Hindlimb muscle (tissue), 1 donor: ENCODE measurements at regions not wholly inside any gene's neighbourhood (a gene's known extent, or its start where the extent isn't known, plus 50 kb on each side); places are given as distances from the start of the nearest gene placed in this dataset.
"Not testable (repeated sequence)": the region's sequence is repeated elsewhere in the genome, so short reads cannot be mapped to it uniquely, and the experiment has no call there.

ENCODE experiments used
- DNase-seq: peaks from one replicate; pipeline ENCODE4 v3.0.0-alpha.2; 2013

DNA sequence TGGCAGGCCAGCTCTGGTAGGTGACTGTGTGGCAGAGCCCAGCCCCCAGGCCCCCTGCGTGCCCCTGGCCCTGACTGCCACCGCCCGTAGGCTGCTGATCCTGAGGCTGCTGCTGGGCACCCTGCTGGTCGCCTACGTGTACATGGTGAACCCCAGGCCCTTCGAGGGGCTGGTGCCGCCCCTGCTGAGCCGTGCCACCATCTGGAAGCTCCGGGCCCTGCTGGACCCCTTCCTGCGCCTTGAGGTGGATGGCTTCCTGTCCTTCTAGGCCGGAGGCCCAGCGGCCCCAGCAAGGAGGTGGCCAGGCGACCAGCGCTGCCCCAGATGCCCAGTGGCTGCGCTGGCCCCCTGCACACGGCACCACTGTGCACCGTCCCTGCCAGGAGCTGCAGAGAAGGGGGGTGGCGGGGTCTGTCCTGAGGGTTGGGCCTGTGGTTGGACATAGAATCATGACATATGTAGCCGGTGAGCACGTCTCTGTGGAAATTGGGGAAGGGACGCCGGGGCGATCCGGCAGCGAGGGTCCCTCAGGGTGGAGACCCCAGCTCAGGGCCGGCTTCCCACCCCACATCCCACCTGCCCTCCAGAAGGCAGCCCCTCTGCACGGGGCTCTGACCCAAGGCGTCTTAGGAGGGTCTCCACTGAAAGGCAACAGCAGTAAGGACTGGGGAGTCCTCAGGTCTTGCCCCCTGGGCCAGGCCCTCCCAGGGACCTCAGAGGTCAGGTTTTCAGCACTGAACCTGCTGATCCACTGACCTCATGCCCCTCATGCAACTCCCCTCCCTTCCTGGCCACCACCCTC lies 185.4 kb downstream of the IGLL1 start:
- DNase-seq, result no peak

DNA sequence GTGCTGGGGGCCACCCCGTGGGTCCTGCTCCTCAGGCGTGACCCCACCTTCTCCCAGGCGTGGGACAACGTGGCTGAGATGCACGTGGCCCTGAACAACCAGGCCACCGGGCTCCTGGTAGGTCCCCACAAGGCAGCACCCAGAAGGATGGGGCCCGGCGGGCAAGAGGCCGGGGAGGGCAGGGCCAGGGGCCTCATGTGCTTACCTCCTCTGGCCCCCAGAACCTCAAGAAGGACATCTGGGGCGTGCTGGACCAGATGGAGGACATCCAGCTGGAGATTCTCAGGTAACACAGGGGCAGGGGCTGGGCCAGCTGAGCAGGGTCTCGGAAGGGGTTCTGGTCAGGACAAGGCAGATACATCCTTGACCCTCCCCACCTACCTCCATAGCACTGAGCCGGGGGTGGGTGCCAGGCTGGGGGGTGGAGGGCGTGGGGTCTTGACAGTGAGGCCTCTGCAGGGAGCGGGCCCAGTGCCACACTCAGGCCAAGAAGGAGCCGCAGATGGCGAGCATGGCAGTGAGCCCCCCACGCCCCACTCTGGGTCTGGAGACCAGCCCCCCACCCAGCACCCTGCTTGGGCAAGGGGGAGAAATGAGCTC lies 186.3 kb downstream of the IGLL1 start:
- no peak for DNase-seq

DNA sequence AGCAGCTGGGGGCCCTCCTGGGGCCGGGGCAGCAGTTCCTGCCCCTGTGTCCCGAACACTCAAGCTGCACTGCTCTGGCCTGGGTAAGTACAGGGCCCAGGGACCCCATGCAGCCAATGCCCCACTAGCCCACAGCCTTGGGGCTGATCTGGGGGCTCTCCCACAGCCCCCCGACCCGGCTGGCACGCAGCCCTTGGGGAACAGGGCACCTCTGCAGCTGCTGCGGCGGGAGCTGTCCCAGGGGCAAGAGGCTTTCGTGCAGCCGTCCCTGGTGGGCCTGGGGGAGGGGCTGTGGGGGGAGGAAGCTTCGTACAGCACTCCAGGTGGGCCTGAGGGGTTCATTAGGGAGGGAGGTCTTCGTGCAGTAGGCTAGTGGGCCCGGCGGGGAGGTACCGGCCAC lies 186.9 kb downstream of the IGLL1 start:
- not testable (repeated sequence) for DNase-seq

DNA sequence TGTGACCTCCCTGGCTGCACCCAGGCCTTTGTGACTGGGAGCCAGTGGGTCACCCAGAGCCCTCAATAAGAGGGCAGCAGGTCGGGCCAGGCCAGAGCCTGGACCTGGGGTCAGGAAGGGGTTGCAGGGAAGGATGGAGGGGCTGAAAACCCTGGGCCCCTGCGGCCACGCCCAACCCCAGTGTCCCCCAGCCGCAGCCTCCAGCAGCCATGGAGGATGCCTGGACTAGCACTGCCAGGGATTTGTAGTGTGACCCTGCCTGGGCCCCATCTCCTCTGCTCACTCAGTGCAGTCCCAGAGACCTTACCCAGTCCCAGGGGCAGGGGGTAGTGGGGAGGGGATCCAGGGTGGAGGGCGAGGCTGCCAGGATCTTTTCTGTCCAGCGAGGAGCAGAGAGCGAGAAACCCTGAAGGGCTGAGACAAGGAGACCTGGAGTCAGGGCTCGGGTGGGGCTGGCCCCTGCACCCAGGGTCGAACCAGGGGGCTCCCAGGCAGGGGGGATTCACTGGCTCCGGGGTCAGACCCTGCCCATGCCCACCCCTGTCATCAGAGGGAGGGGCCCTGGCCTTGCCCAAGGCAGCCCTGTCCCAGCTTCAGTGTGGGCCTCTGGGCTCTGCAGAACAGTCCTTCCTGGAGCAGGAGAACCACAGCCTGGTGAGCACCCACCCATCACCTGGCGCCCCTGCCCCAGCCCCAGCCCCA lies 187.5 kb downstream of the IGLL1 start:
- DNase-seq, result no peak

DNA sequence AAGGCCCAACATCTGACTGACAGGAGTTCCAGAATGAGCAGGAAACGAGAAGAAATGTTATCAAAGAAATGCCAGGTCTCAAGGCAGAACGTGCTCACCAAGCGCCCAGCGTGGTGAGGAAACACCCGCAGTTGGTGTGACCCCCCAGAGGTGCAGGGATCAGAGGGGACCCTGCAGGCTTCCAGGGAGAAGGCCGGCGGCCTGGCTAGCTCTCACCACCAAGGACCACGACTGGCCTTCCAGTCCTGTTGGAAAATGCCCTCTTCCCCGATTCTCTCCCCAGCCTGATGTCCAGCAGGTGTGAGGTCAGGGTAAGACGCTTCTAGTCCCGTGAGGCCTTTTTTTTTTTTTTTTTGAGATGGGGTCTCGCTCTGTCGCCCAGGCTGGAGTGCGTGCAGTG lies 189.1 kb downstream of the IGLL1 start:
- no peak for DNase-seq

- no peak for DNase-seq
Measured at GRCh38 chr22:23389271-23390071, 190.6 kb downstream of the IGLL1 start.

- DNase-seq, result no peak
Measured at GRCh38 chr22:23388517-23388890, 191.6 kb downstream of the IGLL1 start.

DNA sequence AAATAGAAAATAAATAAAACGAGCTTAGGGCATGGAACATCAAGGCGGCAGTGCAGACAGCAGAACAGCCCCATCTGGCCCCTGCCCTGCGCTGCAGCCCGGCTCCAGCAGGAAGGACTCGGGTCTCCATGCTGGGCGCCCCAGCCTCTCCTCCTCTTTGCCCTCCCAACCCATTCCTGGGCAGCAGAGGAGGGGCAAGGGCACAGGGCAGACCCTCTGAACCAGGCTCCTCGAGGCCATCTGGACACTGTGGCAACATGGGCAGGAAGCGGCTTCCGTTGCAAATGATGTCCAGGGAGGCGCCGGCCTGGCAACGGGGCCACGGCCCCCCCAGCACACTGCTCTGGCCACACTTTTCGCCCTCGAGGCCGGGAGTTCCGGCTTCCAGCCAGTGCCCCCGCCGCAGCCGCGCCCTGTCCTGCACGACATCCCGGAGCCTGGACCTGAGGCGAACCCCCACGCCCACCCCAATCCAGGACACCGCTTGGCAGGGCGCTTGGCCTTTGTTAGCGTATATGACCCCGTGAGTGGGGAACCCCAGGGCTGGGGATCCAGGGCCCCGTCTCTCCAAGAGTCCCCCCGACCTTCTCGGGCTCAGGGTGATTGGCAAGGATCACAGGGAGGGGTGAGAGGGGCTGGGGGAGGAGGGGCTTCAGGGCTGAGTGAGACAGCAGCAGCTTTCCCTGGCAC lies 192.1 kb downstream of the IGLL1 start:
- DNase-seq, result no peak

GRCh38 chr22:23386822-23387580 lies 193.1 kb downstream of the IGLL1 start:
- no peak for DNase-seq

- peak; percentile 75 for DNase-seq
Measured at GRCh38 chr22:23385678-23386631, 194.1 kb downstream of the IGLL1 start.

- DNase-seq, result no peak
Measured at GRCh38 chr22:23384923-23385677, 195.0 kb downstream of the IGLL1 start.

DNA sequence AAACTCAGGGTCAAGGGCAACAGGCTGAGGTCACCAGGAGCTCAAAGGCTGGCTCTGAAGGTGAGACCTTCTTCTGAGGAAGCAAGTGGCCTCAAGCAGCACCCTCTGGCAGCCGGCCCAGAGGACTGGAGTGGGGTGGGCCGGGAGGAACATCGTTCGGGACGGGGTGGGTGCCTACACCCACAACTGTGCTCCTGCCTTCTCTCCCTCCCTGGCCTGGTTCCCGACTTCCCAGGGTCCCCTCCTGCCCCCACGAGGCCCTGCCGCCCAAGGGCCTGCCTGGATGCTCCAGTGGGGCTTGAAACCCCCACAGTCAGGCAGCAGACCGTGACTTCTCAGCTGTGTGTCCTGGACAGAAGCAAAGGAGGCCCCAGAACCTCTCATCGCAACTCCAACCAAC lies 195.7 kb downstream of the IGLL1 start:
- DNase-seq, result no peak

DNA sequence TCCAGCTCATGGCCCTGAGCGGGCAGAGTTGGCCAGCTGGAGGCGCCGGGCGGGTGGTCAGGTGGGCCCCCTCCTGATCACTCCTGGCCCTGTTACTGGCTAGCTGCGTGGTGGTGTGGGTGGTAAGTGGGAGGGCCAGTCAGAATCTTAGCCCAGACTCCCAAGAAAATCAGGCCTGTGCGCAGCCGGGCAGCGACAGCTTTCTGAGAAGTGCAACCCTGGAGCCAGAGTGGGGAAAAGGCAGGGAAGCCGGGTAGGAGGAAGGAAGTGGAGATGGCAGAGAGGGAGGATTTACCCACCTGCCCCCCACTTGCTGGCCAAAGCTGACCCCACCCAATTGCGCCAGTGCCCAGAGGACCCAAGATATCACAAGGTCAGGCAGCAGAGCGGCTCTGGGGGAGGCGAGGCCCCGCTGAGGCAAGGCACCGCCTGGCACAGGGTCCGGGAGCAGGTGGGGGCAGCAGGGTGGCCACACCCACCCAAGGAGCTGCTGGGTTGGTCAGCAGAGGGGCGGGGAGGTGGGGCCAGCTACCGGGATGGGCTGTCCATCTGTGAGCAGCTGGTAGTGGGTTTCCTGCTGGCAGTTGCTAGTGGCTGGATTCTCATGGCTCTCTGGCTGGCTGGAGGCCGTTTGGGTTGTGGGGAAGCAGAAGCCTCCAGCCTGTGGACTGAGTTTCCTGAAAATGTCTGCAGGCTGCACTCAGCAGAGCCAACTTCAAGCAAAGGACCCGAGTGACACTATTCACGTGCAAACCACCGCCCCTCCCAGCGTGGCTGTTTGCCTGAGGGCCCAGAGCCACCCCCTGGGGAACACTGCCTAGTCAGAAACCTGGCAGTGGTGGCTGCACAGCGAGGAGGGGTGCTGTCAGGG lies 196.4 kb downstream of the IGLL1 start:
- no peak for DNase-seq

DNA sequence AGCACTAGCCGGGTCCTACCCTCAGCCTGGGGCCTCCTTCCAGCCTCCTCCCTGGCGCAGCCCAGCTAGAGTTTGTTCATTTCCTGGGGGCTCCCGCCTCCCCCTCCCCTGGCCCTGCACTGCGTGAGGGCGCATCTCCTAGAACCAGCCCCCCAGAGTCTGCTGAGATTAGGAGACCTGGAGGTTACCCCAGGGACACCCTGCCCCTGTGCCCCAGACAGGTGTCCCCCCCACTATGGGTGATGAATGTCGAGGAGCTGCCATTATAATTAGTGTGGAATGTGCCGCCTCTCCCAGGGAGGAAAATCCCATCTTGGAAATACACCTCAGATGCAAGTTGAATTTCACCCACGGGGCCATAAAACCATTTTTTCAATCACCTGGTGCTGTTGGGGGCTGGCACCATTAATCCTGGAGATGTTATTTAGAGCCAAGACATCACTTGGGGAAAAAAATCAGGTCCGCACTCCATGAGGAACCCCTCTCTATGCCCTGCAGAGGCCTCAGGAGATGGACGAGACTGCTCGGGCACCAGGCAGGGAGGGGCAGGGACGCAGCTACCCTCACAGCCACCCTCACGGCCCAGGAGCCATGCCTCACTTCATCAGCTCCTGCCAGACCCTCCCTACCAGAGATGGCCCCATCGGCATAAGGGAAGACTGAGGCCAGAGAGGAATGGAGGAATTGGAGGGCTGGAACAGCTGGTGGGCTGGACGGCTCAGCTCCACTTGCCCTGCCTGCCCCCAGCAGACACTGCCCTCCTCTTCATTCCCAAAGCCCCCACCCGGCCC lies 197.5 kb downstream of the IGLL1 start:
- DNase-seq, result no peak

DNA sequence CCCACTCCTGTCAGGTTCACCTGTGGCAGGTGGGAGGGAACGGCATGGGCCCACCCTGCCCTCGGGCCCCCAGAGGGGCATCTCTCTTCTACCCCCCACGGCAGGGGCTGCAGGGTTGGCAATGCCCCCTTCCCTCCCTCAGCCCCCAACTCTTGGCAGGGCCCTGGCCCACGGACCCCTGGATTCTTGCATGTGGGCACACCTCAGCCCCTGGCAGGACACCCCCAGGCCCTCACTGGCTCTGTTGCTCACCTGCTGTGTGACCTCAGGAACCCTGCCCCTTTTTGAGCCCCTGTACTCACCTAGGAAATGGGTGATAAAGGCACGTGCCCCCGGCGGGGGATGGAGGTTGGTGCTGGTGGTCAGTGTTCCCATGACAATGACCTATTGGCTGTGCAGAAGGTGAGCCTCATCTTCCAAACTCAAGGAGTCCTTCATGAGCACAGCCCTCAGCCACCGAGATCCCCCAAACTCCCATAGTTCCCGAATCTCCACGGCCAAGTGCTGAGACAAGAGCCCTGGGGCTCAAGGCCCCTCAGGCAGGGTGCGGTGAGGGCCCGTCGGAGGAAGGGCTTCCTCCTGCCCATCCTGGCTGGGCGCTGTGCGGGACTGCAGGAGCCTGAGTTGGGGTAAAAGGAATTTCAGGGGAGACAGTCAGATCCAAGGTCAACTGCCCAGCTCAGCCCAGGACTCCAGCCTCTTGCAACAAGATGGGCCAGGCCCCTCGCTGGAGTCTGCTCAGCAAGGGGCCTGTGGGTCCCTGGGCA lies 198.2 kb downstream of the IGLL1 start:
- DNase-seq, result no peak

- no peak for DNase-seq
Measured at GRCh38 chr22:23380911-23381310, 199.2 kb downstream of the IGLL1 start.

- DNase-seq, result no peak
Measured at GRCh38 chr22:23380230-23380573, 199.9 kb downstream of the IGLL1 start.
